ENCODE measurements at regions not wholly inside any gene's neighbourhood (a gene's known extent, or its start where the extent isn't known, plus 50 kb on each side); places are given as distances from the start of the nearest gene placed in this dataset.
"Not testable (repeated sequence)": the region's sequence is repeated elsewhere in the genome, so short reads cannot be mapped to it uniquely, and the experiment has no call there.

GRCh38 chr2:185591276-185591675 lies 147.3 kb upstream of the FSIP2 start:
- TF ChIP-seq MAX (IDR thresholded peaks at IDR 0.05; ENCODE audit: insufficient read depth, insufficient read length); POLR2A (IDR thresholded peaks at IDR 0.05; ENCODE audit: low read depth, low read length): not testable (repeated sequence)

All from endothelial cell of umbilical vein (primary cell).